ENCODE measurements at regions not wholly inside any gene's neighbourhood (a gene's known extent, or its start where the extent isn't known, plus 50 kb on each side); places are given as distances from the start of the nearest gene placed in this dataset.

DNA sequence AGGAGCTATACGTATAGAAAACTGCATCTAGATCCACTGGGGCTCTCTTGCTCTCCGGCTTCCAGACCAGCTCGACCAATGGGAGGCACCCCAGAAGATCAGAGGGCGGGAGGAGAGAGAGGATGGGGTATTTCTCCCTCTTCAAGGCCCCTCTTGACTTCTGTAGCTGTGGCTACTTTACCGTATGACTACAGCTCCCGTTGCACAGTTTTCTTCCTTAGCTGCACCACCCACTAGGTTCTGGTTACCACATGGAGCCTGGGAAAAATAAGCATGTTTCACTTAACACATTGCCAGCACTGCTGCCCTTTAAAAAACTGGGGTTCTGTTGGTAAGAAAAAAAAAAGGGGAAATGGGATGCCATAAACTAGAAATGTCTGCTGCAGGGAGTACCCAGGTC is 214.4 kb downstream of the TBX5 start:
- no peak for TF ChIP-seq POLR2A (IDR thresholded peaks at IDR 0.05)
- TF ChIP-seq, protein P1, sequence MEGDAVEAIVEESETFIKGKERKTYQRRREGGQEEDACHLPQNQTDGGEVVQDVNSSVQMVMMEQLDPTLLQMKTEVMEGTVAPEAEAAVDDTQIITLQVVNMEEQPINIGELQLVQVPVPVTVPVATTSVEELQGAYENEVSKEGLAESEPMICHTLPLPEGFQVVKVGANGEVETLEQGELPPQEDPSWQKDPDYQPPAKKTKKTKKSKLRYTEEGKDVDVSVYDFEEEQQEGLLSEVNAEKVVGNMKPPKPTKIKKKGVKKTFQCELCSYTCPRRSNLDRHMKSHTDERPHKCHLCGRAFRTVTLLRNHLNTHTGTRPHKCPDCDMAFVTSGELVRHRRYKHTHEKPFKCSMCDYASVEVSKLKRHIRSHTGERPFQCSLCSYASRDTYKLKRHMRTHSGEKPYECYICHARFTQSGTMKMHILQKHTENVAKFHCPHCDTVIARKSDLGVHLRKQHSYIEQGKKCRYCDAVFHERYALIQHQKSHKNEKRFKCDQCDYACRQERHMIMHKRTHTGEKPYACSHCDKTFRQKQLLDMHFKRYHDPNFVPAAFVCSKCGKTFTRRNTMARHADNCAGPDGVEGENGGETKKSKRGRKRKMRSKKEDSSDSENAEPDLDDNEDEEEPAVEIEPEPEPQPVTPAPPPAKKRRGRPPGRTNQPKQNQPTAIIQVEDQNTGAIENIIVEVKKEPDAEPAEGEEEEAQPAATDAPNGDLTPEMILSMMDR (IDR thresholded peaks at IDR 0.05): no peak
- no peak overlapping the region for H3K27ac ChIP-seq
- no peak overlapping the region for H3K4me3 ChIP-seq (replicated peaks in 1 of 3)
- DNase-seq: no peak
- no peaks in the 10 kb centered on the region for H3K27me3 ChIP-seq
- H3K4me1 ChIP-seq: no peaks in the 10 kb centered on the region
- no peaks in the 10 kb centered on the region for H3K36me3 ChIP-seq
- H3K9me3 ChIP-seq: no peaks in the 10 kb centered on the region
- intact Hi-C loops (cut with DNase I): no loop called here
- WGBS, 2 donors: 41 to 47% methylated on average over 6 of the region's 6 CpGs

DNA sequence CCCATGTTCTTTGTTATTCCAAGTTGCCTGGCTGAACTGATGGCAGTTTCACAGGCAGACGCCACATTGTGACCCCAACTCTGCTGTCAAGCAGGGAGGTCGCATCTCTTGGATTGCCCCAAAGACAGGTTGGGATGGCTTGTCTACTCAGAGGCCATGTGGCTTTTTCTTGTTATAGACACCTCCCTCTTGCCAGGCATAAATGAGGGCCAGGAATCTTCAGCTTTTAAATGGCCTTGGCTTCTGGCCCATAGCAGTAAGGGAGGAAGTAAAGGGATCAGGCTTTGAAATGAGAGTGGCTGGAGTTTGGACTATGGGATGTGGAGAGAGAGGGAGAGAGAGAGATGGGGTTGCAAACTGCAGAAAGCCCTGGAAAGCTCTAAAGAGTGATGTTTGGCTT is 215.0 kb downstream of the TBX5 start:
- H3K27ac ChIP-seq: no peak overlapping the region
- H3K27me3 ChIP-seq: no peaks in the 10 kb centered on the region
- no peaks in the 10 kb centered on the region for H3K9me3 ChIP-seq
- intact Hi-C loops (cut with DNase I): no loop called here
- no peak for DNase-seq
- H3K4me1 ChIP-seq: no peaks in the 10 kb centered on the region
- 78 to 93% methylated on average over 2 of the region's 2 CpGs for WGBS, 2 donors
- no peak overlapping the region for H3K4me3 ChIP-seq (replicated peaks in 1 of 3)
- no peak for TF ChIP-seq POLR2A (IDR thresholded peaks at IDR 0.05)
- TF ChIP-seq, protein P1 (IDR thresholded peaks at IDR 0.05): no peak
- no peaks in the 10 kb centered on the region for H3K36me3 ChIP-seq

DNA sequence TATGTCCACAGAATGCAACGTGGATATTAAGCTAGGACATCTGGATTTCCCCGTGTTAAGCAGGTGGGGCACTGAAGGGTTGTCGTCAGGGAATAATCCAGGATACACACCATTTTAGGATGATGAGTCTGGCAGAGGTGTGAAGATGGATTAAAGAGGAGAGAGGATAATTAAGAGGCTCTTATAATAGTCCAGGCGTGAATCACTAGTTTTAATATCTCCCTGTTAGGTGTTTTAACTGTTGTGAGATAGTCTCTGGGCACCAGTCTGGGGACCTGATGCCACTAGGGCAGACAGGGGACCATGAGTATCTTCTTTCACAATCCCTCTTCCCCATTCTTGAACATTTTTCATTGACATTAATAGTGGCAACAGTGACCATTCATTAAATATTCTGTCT is 216.7 kb downstream of the TBX5 start:
- Histone ChIP-seq H3K27me3 (no peaks in the 10 kb centered on the region), H3K4me3 (replicated peaks in 1 of 3) (no peak overlapping the region), H3K36me3 (no peaks in the 10 kb centered on the region), H3K4me1 (no peaks in the 10 kb centered on the region), H3K9me3 (no peaks in the 10 kb centered on the region), H3K27ac (no peak overlapping the region)
- TF ChIP-seq, protein P1 (IDR thresholded peaks at IDR 0.05): no peak
- no peak for TF ChIP-seq POLR2A (IDR thresholded peaks at IDR 0.05)
- intact Hi-C loops (cut with DNase I): no loop called here
- no peak for DNase-seq
- WGBS, 2 donors: 90 to 93% methylated on average over 4 of the region's 4 CpGs

DNA sequence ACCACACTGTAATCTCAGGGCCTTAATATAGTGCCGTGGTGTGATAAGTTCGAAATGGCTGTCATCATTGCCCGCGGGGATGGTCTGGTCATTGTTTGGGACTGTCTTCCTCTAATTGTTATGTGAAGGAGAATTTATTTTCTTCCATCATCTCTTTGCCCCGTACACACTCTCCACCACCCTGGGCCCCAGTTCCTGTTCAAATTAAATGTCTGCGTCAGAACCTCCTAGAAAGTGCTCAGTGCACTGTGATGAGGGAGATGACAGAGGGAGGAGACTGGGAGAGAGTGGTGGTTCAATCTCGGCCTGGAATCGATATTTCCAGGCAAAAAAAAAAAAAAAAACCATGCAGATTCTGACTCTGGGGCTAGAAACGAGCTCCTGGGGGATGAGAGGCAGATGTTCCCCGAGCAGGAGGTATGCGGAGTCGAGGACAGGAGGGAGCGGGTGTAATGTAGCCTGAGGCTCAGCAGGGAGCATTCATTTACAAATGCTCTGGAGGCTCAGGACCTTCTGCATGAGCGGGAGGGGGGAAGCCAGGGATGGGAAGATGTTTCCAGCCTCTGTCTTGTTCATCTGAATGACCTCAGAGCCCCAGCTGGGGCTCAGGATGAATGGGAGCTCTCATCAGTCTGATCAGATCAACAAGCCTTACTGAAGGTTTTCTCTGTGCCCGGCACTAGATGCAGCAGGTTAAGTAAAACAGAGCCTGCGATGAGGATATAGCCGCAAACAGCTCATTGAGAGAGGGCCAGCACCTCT is 219.5 kb downstream of the TBX5 start:
- Histone ChIP-seq H3K9me3 (no peaks in the 10 kb centered on the region), H3K36me3 (no peaks in the 10 kb centered on the region), H3K4me1 (no peaks in the 10 kb centered on the region), H3K27me3 (no peaks in the 10 kb centered on the region), H3K27ac (no peak overlapping the region), H3K4me3 (replicated peaks in 1 of 3) (no peak overlapping the region)
- TF ChIP-seq, protein P1 (IDR thresholded peaks at IDR 0.05): no peak
- no peak for TF ChIP-seq POLR2A (IDR thresholded peaks at IDR 0.05)
- intact Hi-C loops (cut with DNase I): no loop called here
- no peak for DNase-seq
- 42 to 44% methylated on average over 17 of the region's 17 CpGs for WGBS, 2 donors

DNA sequence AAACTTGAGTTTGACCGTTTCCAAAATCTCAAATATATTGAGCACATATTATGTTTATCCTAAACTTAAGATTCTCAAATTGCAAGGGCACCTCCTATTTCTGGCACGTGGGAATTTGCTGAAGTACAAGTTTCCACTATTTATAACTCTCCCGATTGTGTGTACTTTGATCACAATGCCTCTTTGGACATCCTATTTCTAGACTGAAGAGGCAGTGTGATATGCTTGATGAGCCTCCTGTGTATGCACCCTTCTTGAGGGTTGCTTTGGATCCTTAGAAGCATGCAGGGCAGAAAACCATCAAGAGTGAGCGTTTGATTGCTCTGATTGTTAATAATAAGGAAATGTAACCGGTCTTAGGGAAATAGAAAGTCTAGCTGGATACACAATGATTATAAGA is 218.9 kb upstream of the RBM19 start:
- Histone ChIP-seq H3K4me3 (replicated peaks in 1 of 3) (no peak overlapping the region), H3K36me3 (no peaks in the 10 kb centered on the region), H3K9me3 (no peaks in the 10 kb centered on the region), H3K27ac (no peak overlapping the region), H3K27me3 (no peaks in the 10 kb centered on the region), H3K4me1 (no peaks in the 10 kb centered on the region)
- no peak for TF ChIP-seq POLR2A (IDR thresholded peaks at IDR 0.05)
- TF ChIP-seq, protein P1 (IDR thresholded peaks at IDR 0.05): no peak
- intact Hi-C loops (cut with DNase I): no loop called here
- 62 to 63% methylated on average over 5 of the region's 5 CpGs for WGBS, 2 donors
- no peak for DNase-seq
